OCI-LY7 (cell line): ENCODE measurements at regions not wholly inside any gene's neighbourhood (a gene's known extent, or its start where the extent isn't known, plus 50 kb on each side); places are given as distances from the start of the nearest gene placed in this dataset.

Experiments
- BruUV-seq: library from RNA; stranded (reverse); fragments of 400-500 nt; replicated peaks from 2 replicates; lab custom pipeline; 2021; lab: Mats Ljungman, UMichigan
- CTCF ChIA-PET: fragments of 300-600 bp; sonication (Branson Sonifier 250); formaldehyde crosslinking; loops from one replicate; lab custom pipeline; 2022; ENCODE audit warnings: antibody characterized with exemption; ENCODE audit not compliant: unreplicated experiment; lab: Charles Lee
- POLR2A ChIA-PET: fragments of 300-600 bp; sonication (Branson Sonifier 250); formaldehyde crosslinking; loops from one replicate; lab custom pipeline; 2022; ENCODE audit warnings: antibody characterized with exemption; lab: Charles Lee
- DNase-seq: peaks from one replicate; pipeline ENCODE4 v3.0.0-alpha.2; 2015; ENCODE audit warnings: low spot score
- H2AFZ ChIP-seq: fragments of 200-600 bp; sonication (generic), shearing (Covaris generic); 2 replicates; pipeline ENCODE4 v1.6.1; 2014; ENCODE audit warnings: mild to moderate bottlenecking, antibody characterized with exemption, low read length, moderate library complexity
- H3K27ac ChIP-seq: fragments of 200-600 bp; sonication (generic); 2 replicates; pipeline ENCODE4 v1.5.1; 2014; ENCODE audit warnings: mixed run types, low read depth, mild to moderate bottlenecking, moderate library complexity, low read length, inconsistent platforms; ENCODE audit not compliant: poor library complexity, severe bottlenecking
- H3K36me3 ChIP-seq: fragments of 200-600 bp; sonication (generic); 2 replicates; pipeline ENCODE4 v1.6.1; 2014; ENCODE audit warnings: mild to moderate bottlenecking, antibody characterized with exemption, low read length, moderate library complexity, mixed read lengths; ENCODE audit not compliant: insufficient read depth
- H3K4me1 ChIP-seq: fragments of 200-600 bp; sonication (generic); 2 replicates; pipeline ENCODE4 v1.5.1; 2014; ENCODE audit warnings: mild to moderate bottlenecking, low read length; ENCODE audit not compliant: insufficient read depth, poor library complexity, severe bottlenecking
- H3K4me2 ChIP-seq: fragments of 200-600 bp; sonication (generic); 2 replicates; pipeline ENCODE4 v1.6.1; 2014; ENCODE audit warnings: mild to moderate bottlenecking, low read length
- H3K4me3 ChIP-seq: fragments of 200-600 bp; sonication (generic); 2 replicates; pipeline ENCODE4 v1.5.1; 2014; ENCODE audit warnings: mild to moderate bottlenecking, low read depth, low read length; ENCODE audit not compliant: poor library complexity, severe bottlenecking
- H3K79me2 ChIP-seq: fragments of 200-600 bp; sonication (generic); 2 replicates; pipeline ENCODE4 v1.6.1; 2016; ENCODE audit warnings: low read depth, mild to moderate bottlenecking, low read length, moderate library complexity, mixed read lengths; ENCODE audit not compliant: insufficient read depth
- H3K9me2 ChIP-seq: fragments of 200-600 bp; sonication (generic); 2 replicates; pipeline ENCODE4 v1.6.1; 2016; ENCODE audit warnings: mild to moderate bottlenecking, low read length, mixed read lengths; ENCODE audit not compliant: insufficient read depth
- H3K9me3 ChIP-seq: fragments of 200-600 bp; sonication (generic); 2 replicates; pipeline ENCODE4 v1.6.1; 2014; ENCODE audit warnings: mild to moderate bottlenecking, mixed run types, low read length, mixed read lengths
- H4K20me1 ChIP-seq: fragments of 200-600 bp; sonication (generic); 2 replicates; pipeline ENCODE4 v1.6.1; 2014; ENCODE audit warnings: mild to moderate bottlenecking, antibody characterized with exemption, low read length, moderate library complexity, mixed read lengths; ENCODE audit not compliant: insufficient read depth
- CTCF ChIP-seq: fragments of 200-600 bp; sonication (generic); conservative IDR thresholded peaks from 2 replicates; pipeline ENCODE4 v1.5.1; 2014; ENCODE audit warnings: mild to moderate bottlenecking, antibody characterized with exemption, low read length, moderate library complexity, mixed read lengths
- EZH2phosphoT487 ChIP-seq: fragments of 200-600 bp; sonication (generic); IDR thresholded peaks from 2 replicates; pipeline ENCODE4 v1.6.1; 2018; ENCODE audit warnings: low read depth, borderline replicate concordance, mild to moderate bottlenecking, mixed run types, antibody characterized with exemption, low read length, moderate library complexity, mixed read lengths
- intact Hi-C: fragments of 100-400 bp; cut with micrococcal nuclease; formaldehyde crosslinking; loops from one replicate; pipeline ENCODE4 v1.10.0; 2022; ENCODE audit not compliant: unreplicated experiment

DNA sequence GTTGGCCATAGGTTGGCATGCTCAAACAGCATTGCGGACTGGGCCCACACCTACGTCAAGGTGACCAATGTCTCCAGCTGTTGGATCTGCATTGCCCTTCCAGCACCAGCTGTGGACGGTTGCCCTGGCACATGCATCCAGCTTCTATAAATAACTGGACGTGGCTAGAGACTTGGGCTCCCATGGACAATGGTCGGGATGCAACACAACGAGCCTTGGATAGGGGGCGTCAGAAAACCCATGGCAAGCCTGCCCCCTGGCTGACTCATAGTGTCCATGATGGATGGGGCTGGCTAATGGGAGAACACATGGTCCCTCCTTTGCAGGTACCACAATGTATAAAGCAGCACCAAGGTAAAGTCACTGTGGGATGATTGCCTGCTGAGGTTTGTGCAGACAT is 331.6 kb upstream of the FAR2 start:
- Histone ChIP-seq H3K27ac (no peak overlapping the region), H3K4me3 (no peak overlapping the region), H3K4me1 (no peaks in the 10 kb centered on the region), H3K9me3 (no peaks in the 10 kb centered on the region), H3K9me2 (no peaks in the 10 kb centered on the region), H2AFZ (no peak overlapping the region), H3K36me3 (no peaks in the 10 kb centered on the region), H4K20me1 (no peaks in the 10 kb centered on the region), H3K79me2 (no peaks in the 10 kb centered on the region), H3K4me2 (no peak overlapping the region)
- ChIA-PET CTCF (no interaction called here), POLR2A (no interaction called here)
- no peak for TF ChIP-seq EZH2phosphoT487
- TF ChIP-seq CTCF: no peak
- intact Hi-C loops: no loop called here
- no TSS peak for BruUV-seq
- no peak for DNase-seq

DNA sequence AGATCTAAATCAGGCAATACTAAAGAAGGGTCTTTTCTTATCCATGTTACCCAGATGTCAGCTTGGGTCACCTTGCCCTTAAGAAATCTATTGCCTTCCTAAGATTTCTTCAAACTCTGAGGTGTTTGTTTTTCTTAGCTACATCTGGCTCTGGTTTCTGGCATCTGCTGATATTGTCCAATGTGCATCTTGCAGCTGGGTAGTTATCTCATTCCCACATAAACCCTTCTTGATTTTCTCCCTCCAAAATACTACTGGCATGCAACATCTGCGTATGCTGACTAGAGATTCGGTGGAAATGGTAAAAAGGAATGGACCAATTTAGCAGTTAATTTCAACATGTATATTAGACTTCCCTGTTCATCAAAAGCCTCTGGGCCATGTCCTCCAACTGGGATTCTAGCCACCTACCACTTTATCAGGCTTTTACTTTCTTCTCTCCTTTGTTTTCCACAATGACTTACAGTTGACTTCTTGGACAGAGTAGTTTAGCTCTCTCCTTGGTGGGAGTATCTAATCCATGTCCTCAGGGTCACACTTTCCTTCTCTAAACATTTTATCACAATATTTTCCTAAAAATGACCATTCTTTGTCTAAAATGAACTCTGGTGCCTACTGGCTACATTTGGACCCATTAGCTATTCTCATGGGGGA is 324.8 kb upstream of the FAR2 start:
- Histone ChIP-seq H3K4me2 (no peak overlapping the region), H3K79me2 (no peaks in the 10 kb centered on the region), H4K20me1 (no peaks in the 10 kb centered on the region), H3K27ac (no peak overlapping the region), H3K9me3 (no peaks in the 10 kb centered on the region), H3K4me1 (no peaks in the 10 kb centered on the region), H2AFZ (no peak overlapping the region), H3K4me3 (no peak overlapping the region), H3K9me2 (no peaks in the 10 kb centered on the region), H3K36me3 (no peaks in the 10 kb centered on the region)
- no TSS peak for BruUV-seq
- no peak for TF ChIP-seq EZH2phosphoT487
- no peak for TF ChIP-seq CTCF
- intact Hi-C loops: no loop called here
- CTCF ChIA-PET: no interaction called here
- POLR2A ChIA-PET: interaction anchor here (0.6 kb wide), 1 partner anchor 58 kb away, joined by 6 read pairs; no protein-coding TSS in a partner anchor
- DNase-seq: no peak

DNA sequence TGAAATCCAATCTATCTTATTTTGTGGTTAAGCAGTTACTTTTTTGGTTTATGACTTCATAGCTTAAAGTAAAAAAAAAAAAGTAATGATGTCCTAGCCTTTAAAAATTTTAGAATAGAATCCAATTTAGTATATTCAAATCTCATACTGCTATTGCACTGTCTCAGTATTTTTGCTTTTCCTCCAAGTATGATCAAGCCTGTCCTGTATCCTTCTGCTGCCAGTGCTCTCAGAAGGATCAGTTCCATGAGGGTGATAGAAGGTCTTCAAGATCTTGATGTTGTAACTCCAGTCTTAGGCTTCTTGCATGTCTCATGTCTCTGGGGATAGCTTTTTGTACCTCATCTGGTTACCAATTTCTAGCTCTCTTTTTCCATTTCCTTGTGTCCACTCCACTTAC is 324.2 kb upstream of the FAR2 start:
- Histone ChIP-seq H3K4me2 (no peak overlapping the region), H3K79me2 (no peaks in the 10 kb centered on the region), H3K36me3 (no peaks in the 10 kb centered on the region), H3K4me1 (no peaks in the 10 kb centered on the region), H4K20me1 (no peaks in the 10 kb centered on the region), H3K9me3 (no peaks in the 10 kb centered on the region), H3K9me2 (no peaks in the 10 kb centered on the region), H3K4me3 (no peak overlapping the region), H2AFZ (no peak overlapping the region), H3K27ac (no peak overlapping the region)
- TF ChIP-seq CTCF: no peak
- no peak for TF ChIP-seq EZH2phosphoT487
- POLR2A ChIA-PET: interaction anchor here (0.6 kb wide), 1 partner anchor 58 kb away, joined by 6 read pairs; no protein-coding TSS in a partner anchor
- BruUV-seq: no TSS peak
- intact Hi-C loops: no loop called here
- DNase-seq: no peak
- CTCF ChIA-PET: no interaction called here
